ENCODE measurements at regions not wholly inside any gene's neighbourhood (a gene's known extent, or its start where the extent isn't known, plus 50 kb on each side); places are given as distances from the start of the nearest gene placed in this dataset.

- no peak overlapping the region for H3K27ac Mint-ChIP-seq
Observed at GRCh38 chr1:208557723-208558094, 313.5 kb upstream of the PLXNA2 start.

DNA sequence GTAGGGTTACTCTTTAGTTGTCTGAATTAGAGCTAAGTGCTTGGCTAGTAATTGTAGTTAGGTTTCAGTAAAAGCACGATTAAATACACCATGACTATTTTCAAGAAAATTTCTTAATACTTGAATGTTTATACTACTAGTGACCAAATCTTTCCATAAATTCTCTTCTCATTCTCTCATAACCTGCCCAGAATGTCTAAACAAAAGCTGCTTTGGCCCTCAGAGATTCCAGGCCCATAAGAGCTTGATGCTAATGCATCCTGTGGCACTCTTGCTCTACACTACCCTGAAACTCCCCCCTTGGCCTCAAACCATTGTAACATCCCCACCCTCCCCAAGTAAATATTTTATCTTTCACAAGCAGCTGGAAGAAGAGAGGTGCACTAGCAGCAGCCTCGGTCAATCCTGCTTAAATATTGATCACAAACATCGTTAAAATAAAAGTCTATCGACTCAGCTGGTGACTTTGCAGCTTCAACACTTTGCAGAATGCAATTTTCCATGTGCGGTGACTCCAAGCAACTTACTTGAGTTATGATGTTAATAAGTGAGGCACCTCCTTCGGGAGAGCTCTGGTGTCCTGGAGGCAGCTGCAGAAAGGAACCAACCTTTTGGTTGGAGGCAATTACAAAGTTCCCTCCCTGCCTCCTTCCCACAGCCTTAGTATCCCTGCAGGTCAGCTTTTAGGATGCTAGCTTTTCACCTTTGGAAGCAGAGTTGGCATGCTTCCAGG, 315.6 kb upstream of the PLXNA2 start:
- H3K27ac Mint-ChIP-seq: no peak overlapping the region
- Histone ChIP-seq H3K4me1 (ENCODE audit: insufficient read depth, low read length) (no peaks in the 10 kb centered on the region), H3K4me3 (ENCODE audit: low read length) (no peak overlapping the region), H3K9me3 (ENCODE audit: control insufficient read depth in 1 of 2, insufficient read depth in 1 of 2, low read length in 2 of 2) (no peaks in the 10 kb centered on the region), H3K27me3 (ENCODE audit: control insufficient read depth in 1 of 2, insufficient read depth in 2 of 2, low read length in 2 of 2) (no peaks in the 10 kb centered on the region), H3K36me3 (ENCODE audit: insufficient read depth, low read length) (no peaks in the 10 kb centered on the region), H3K27ac (ENCODE audit: low read depth in 1 of 2, low read length in 2 of 2) (no peak overlapping the region)
- CTCF ChIA-PET: no interaction called here
- no peak for TF ChIP-seq CTCF (IDR thresholded peaks at IDR 0.05)
- intact Hi-C loops (cut with DNase I, micrococcal nuclease): no loop called here
- no peak overlapping the region for H3K4me3 Mint-ChIP-seq
- no peaks in the 10 kb centered on the region for H3K27me3 Mint-ChIP-seq
- ATAC-seq (ENCODE audit: poor library complexity) (no peak), DNase-seq (no peak)
- H3K4me1 Mint-ChIP-seq (ENCODE audit: low read depth): no peaks in the 10 kb centered on the region
- H3K9me3 Mint-ChIP-seq: no peaks in the 10 kb centered on the region
- H3K36me3 Mint-ChIP-seq (ENCODE audit: low read depth): no peaks in the 10 kb centered on the region
- POLR2A ChIA-PET: no interaction called here

More at GRCh38 chr1:208557723-208558094, 313.5 kb upstream of the PLXNA2 start:
- intact Hi-C loops (cut with DNase I, micrococcal nuclease): no loop called here
- H3K27me3 ChIP-seq (ENCODE audit: control insufficient read depth in 1 of 2, insufficient read depth in 2 of 2, low read length in 2 of 2): no peaks in the 10 kb centered on the region
- DNase-seq (no peak), ATAC-seq (ENCODE audit: poor library complexity) (no peak)
- TF ChIP-seq CTCF (IDR thresholded peaks at IDR 0.05): no peak
- Mint-ChIP-seq H3K9me3 (no peaks in the 10 kb centered on the region), H3K4me1 (ENCODE audit: low read depth) (no peaks in the 10 kb centered on the region), H3K27me3 (peaks cover 5% of the 10 kb centered on the region), H3K36me3 (ENCODE audit: low read depth) (no peaks in the 10 kb centered on the region), H3K4me3 (no peak overlapping the region)
- no peaks in the 10 kb centered on the region for H3K9me3 ChIP-seq (ENCODE audit: control insufficient read depth in 1 of 2, insufficient read depth in 1 of 2, low read length in 2 of 2)
- H3K4me1 ChIP-seq (ENCODE audit: insufficient read depth, low read length): no peaks in the 10 kb centered on the region
- no peak overlapping the region for H3K27ac ChIP-seq (ENCODE audit: low read depth in 1 of 2, low read length in 2 of 2)
- H3K4me3 ChIP-seq (ENCODE audit: low read length): no peak overlapping the region
- H3K36me3 ChIP-seq (ENCODE audit: insufficient read depth, low read length): no peaks in the 10 kb centered on the region
- ChIA-PET CTCF (no interaction called here), POLR2A (no interaction called here)

GRCh38 chr1:208562151-208562960, 318.2 kb upstream of the PLXNA2 start:
- no peaks in the 10 kb centered on the region for H3K4me1 ChIP-seq (ENCODE audit: insufficient read depth, low read length)
- ATAC-seq (ENCODE audit: poor library complexity) (no peak), DNase-seq (no peak)
- TF ChIP-seq CTCF (IDR thresholded peaks at IDR 0.05): no peak
- no peaks in the 10 kb centered on the region for H3K9me3 Mint-ChIP-seq
- no peak overlapping the region for H3K4me3 Mint-ChIP-seq
- H3K36me3 Mint-ChIP-seq (ENCODE audit: low read depth): no peaks in the 10 kb centered on the region
- no peak overlapping the region for H3K27ac Mint-ChIP-seq
- ChIA-PET POLR2A (no interaction called here), CTCF (no interaction called here)
- H3K27me3 Mint-ChIP-seq: no peaks in the 10 kb centered on the region
- H3K4me3 ChIP-seq (ENCODE audit: low read length): no peak overlapping the region
- H3K27me3 ChIP-seq (ENCODE audit: control insufficient read depth in 1 of 2, insufficient read depth in 2 of 2, low read length in 2 of 2): peaks cover 0 to 1% of the 10 kb centered on the region in 2 experiments
- intact Hi-C loops (cut with DNase I, micrococcal nuclease): no loop called here
- H3K36me3 ChIP-seq (ENCODE audit: insufficient read depth, low read length): no peaks in the 10 kb centered on the region
- no peaks in the 10 kb centered on the region for H3K4me1 Mint-ChIP-seq (ENCODE audit: low read depth)
- no peak overlapping the region for H3K27ac ChIP-seq (ENCODE audit: low read depth in 1 of 2, low read length in 2 of 2)
- H3K9me3 ChIP-seq (ENCODE audit: control insufficient read depth in 1 of 2, insufficient read depth in 1 of 2, low read length in 2 of 2): no peaks in the 10 kb centered on the region
